AG20443 (cell line): ENCODE measurements at regions not wholly inside any gene's neighbourhood (a gene's known extent, or its start where the extent isn't known, plus 50 kb on each side); places are given as distances from the start of the nearest gene placed in this dataset.

ENCODE experiments used
- DNase-seq: peaks from one replicate; pipeline ENCODE4 v3.0.0; 2012; ENCODE audit warnings: low spot score, mixed read lengths

- DNase-seq: no peak
These were observed 114.1 kb downstream of the SLC16A9 start for GRCh38 chr10:59595593-59595992.

- no peak for DNase-seq
These were observed 115.9 kb downstream of the SLC16A9 start for GRCh38 chr10:59593768-59594167.

DNA sequence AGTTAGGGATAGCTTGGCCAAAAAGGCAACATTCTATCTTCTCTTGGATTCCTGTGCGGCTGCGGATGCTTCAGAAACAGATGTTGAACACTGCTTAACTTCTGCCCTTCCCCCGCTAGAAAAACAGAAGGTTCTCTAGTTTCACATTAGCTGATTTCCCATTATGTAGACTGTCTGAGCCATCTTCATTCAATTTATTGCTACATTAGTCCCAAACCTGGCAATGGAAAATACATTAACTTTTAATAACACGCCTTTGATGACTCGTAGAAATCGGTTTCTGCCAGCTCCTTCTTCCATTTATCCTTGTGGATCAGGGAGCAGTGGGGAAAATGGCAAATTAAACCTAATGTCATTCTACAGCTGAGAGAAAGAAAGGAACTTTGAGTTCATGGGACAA is 119.9 kb downstream of the SLC16A9 start:
- DNase-seq: no peak

GRCh38 chr10:59588791-59589190 is 120.9 kb downstream of the SLC16A9 start:
- no peak for DNase-seq

- DNase-seq: no peak
These were observed 121.9 kb downstream of the SLC16A9 start for GRCh38 chr10:59587756-59588140.

DNA sequence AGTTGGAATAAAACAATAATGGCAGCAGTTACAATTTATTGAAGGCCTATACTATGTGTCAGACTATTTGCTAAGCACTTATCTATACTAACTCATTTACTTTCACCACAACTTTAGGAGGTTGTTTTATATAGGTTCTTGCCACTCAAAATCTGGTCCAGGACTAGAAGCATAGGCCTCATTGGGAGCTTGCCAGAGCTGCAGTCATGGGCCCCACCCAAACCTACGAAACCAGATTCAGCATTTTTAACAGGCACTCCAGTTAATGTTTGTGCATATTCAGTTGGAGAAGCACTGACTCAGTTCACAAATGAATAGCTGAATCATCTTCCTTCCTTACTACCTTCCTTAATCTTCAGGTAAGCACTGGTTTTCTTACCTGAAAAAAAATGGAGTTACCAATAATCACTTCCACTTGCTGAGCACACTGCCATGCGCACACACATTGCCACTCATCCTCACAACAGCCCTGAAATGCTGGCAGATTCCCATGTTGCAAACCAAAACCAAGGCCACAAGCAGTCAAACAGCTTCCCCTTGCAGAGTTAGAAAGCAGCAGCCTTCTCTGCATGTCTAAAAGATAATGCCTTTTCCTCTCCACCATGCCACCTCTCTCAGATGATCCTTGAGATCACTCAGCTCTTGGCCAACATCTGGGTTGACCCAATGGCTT is 122.4 kb downstream of the SLC16A9 start:
- DNase-seq: no peak

DNA sequence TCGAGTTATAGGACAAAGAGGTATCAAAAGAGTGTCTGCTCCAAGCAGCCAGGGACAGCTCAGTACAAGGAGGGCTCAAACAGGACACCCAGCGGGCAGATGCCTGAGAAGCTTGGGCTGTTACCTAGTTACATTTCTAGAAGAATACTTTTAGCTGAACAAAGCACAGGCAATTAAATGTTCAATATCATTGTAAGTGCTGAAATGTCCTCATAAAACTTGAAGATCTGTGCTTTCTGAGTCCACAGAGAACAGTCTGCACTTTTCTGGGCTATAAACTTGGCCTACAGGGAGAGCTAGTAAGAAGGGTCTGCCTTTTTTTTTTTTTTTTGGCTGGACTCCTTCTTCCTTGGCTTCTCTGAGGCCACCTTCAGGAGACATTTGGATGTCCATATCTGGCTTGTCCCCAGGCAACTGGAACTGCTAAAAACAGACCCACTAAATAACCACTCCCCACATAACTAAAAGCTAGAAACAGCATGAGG is 123.2 kb downstream of the SLC16A9 start:
- no peak for DNase-seq

- no peak for DNase-seq
These were observed 124.5 kb downstream of the SLC16A9 start for GRCh38 chr10:59585046-59585700.

- DNase-seq: no peak
These were observed 126.9 kb downstream of the SLC16A9 start for GRCh38 chr10:59582780-59583179.

- DNase-seq: peak; percentile 14
These were observed 127.6 kb downstream of the SLC16A9 start for GRCh38 chr10:59582058-59582457.

- peak; percentile 14 for DNase-seq
These were observed 129.4 kb downstream of the SLC16A9 start for GRCh38 chr10:59580026-59580863.

DNA sequence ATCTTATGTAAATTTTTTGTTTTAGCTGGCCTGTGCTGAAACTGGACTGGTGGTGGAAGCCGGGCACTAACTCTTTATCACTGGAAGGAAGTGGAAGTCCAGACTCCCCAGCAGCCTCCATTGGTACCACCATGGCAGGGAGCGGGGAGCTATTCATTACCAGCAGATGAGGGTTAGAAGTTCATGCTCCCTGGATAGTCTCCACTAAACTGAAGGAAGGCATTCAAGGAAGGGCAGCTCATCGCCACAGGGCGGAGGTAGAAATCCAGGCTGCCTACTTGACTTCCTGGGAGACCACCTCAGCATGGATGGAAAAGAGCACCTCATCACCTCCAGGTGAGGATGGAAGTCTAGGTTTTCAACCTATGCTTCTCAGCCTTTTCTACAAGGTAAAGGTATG is 130.9 kb downstream of the SLC16A9 start:
- no peak for DNase-seq

DNA sequence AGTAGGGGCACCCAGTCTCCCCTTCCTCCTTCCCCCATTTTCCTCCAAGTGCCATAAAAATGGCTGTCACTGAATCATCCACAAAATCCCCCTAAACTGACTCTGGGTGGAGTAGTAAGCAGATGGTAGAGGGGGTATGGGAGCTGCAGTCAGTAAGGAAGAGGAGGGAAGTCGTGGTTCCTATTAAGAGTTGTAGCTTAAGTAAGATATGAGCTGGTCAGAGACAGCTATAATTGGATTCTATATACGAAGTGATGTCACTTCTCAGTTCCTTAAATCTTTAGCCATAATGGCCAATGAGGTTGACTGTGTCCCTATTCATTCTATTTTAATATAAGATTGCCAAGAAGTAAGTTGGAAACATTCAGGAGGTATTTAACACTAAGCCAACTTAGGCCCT is 131.7 kb downstream of the SLC16A9 start:
- DNase-seq: no peak

- DNase-seq: no peak
These were observed 134.4 kb downstream of the SLC16A9 start for GRCh38 chr10:59575269-59575668.

DNA sequence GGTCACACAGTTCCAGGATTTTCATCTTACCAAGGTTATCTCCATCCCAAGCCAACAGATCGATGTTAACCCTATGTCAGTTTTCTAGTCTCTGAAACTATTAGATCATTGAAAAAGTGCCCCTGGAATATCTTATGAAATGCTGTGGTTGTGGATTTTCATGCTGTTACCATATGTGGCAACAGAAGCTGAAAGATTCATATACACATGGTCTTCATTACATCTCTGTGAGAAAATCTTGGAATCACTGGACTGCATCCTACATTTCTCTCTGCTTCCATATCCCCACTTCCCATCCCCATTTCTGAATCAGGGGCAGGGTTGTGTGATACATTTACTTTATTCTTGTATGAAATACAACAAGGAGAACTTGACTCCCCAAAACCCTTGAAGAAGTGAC is 146.1 kb downstream of the SLC16A9 start:
- no peak for DNase-seq

GRCh38 chr10:59562126-59562525 is 147.5 kb downstream of the SLC16A9 start:
- DNase-seq: no peak

DNA sequence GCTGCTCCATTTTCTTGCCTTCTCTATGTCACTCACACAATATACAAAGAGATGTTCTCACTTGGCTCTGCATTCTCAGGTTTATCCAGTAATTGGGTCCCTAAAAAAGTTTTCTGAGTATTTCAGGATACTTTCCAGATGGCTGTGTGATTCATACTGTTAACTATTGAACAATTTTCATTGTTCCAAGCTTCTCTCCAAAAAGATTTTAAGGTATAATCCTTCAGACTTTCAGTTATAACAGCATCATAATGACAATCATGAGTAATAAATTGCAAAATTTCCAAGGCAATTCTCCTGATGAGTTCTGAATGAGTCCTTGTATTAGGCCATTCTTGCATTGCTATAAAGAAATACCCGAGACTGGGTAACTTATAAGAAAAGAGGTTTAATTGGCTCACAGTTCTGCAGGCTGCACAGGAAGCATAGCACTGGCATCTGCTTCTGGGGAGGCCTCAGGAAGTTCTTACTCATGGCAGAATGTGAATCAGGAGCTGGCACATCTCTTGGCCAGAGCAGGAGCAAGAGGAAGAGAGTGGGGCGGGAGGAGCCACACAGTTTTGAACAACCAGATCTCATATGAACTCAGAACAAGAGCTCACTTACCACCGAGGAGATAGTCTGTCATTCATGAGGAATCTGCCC is 148.1 kb downstream of the SLC16A9 start:
- no peak for DNase-seq

GRCh38 chr10:59560990-59561389 is 148.7 kb downstream of the SLC16A9 start:
- no peak for DNase-seq

DNA sequence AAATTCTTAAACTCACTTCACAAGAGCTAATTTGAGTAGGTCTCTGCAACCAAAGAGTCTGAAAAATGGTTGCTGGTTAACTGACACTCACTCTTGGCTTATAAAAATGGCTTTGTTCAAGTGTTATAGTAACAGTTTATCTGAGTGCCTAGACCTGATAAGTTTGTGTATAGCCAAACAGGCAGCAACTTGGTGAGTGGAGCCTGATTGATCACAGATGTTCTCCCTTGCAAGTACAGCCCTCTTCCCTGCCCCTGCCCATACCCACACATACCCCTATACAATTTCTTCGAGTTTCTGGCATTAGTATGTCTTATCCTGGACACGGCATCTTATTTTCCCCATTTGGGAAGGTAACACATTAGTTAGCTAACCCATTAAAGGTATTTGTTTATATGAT is 149.5 kb downstream of the SLC16A9 start:
- DNase-seq: no peak

DNA sequence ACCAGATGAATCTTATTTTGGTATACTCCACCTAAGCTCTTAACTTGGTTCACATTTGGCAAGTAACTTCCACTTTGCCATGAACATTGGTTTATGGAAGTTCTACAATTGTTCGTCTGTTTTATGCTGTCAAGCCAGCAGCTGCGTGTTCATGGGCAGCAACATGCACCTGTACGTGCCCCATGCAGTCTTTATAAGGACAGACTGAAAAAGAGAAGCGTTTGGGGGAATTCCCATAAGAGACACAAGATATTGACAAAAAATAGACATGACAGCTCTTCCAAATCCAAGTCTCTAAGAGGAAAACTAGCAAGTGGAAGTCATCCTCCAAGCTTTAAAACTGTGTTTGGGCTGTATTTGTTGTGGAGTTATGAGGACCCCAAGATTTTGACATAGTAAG is 151.6 kb downstream of the SLC16A9 start:
- no peak for DNase-seq

DNA sequence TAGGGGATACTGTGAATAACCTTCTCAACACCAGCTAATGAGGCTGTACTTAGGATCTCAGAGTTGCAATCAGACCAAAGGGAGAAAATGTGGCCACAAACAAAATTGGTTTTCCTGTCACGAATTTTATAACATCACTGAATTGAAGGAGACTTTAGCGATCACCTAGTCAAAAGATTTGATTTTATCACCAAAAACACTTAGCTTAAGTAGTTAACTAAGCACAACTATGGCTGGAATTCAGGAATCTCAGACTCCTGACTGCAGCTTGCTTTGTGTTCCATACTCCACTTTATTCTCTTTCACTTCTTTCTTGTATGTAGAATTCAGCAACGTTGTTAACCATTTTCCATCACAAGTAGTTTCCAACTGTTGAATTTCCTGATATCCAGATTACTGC is 152.0 kb downstream of the SLC16A9 start:
- DNase-seq: no peak

GRCh38 chr10:59557052-59557451 is 152.6 kb downstream of the SLC16A9 start:
- no peak for DNase-seq
